ENCODE measurements at regions not wholly inside any gene's neighbourhood (a gene's known extent, or its start where the extent isn't known, plus 50 kb on each side); places are given as distances from the start of the nearest gene placed in this dataset.

DNA sequence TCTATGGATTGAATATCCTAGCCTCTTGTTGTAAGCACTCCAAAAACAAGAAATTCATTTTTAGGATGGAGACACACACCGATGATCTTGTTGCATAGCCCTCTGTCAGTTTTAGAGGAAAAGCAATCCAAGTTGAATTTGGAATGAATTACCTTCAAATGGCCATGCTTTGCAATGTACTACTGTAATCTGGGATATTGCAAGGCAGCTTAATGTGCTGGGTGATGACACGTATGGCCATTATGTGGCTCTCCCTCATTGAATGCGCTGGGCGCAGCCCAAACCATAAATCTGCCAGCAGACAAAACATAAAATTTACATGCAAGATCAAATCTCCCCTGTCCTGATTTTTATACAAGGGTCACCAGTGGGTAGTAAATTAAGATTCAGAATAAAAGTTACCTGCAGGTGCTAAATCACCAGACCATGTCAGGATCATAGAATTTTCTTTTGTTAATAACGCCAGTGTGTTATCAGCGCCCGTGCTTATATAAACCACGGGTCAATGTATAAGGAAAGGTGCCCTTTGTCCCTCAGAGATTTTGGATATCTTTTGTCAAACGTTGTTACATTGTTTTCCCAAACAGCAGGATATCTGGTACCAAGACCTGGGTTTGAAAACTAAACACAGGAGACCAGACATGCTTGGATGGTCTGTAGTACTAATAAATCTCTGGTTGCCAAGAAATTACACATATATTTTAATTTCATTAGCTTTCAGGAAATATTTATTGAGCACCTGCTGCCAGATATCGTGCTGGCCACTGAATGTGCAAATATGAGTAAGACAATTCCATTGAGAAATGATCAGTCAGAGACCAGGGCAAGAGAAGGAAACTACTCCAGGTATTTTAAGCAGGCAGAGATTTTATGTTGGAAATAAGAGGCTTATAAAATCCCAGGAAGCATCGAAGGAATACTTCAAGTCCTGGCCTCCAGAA, 237.1 kb downstream of the EBLN2 start:
- DNase-seq: no peak

DNA sequence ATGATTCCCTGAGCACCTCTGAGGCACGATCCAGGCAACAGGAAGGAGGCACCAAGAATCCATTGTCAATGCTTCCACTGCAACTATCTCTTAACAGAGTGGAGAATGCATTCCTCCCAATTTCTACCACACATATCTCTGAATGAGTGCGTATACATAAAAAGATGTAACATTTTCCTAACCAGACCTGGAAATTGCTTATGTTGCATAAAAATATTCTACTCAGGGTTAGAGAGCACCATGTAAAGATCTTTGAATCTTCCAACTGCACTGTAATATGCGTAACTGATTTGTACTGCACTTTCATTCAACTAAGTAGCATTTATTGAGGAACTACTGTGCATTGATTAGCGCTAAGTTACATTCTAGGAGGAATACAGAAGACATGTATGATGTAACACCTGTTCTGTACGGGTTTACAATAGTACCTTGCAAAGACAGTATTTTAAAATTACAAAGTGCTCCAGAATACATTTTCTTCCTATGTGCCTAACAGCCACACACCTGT, 237.8 kb downstream of the EBLN2 start:
- DNase-seq: no peak

DNA sequence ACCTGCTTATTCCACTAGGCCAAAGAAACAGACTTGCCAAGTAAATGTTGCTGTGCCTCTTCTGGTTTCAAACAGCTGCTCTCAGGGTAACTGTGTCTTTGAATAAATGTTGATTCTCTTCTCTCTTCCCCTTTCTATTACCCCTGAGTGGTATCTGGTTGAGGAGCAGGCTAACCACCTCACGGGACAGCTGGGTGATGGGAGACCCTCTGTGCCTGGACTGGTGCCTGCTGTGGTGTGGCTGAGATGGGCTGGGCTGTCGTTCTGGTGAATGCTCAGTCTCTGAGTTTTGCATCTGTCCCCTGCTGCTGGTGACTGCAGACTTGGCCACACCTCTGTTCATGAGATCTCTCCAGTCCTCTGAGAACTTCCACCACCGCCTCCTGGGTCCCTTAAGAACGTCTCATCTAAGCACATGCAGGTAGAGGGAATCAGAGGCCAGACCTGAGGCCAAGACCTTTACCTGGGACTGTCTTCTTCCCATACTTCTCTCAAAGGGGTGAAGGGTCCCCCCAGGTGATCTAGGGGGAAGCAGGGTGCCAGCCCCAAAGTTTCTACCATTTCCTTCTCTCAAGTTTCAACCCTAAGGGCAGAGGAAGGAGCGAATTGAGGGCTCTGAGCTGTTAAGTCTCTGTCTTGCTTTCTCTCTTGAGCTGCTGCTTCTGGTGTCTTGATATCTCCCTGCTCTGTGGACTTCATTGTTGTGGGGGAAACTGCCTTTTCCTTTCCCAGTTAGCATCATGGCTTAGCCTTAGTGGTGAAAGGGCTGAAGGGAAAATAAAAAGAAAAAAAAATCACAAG, 252.9 kb downstream of the EBLN2 start:
- no peak for DNase-seq

DNA sequence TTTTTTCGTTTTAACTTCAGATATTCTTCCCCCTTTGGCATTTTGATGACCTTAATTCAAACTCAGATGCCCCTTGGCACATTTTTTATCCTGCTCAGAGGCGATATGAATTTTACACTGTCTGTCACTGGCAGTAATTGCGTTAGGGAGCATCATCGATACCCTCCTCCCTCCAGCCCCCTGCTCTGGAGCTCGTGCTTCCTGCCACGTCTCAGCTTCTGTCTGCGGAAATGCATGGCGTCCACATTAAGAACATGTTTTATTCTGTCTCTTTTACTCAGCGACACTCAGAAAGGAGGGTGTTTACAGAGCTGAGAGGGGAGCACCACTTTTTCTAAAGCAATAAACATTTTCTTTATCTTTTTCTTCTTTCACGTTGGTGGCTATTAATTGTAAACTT, 254.2 kb downstream of the EBLN2 start:
- no peak for DNase-seq

DNA sequence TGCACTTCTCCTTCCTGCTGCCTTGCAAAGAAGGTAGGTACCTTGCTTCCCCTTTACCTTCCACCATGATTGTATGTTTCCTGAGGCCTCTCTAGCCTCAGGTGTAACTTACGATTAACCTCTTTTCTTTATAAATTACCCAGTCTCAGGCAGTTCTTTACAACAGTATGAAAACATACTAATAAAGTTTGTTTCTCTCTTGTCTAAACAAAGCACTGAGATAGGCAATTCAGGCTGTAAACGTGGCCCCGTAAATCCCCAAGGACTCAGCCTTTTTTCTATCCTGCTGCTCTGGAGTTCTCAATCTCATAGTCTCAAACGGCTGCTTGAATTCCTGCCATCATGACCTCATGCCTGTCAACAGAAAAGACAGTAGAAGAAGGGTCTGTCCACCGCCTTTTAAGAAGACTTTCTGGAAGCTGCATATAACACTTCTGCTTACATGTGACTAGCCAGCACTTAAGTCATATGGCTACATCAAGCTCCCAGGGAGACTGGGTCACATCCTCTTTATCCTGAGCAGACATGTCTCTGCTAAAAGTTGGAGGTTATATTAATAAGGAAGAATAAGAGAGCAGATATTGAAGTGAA, 257.8 kb downstream of the EBLN2 start:
- no peak for DNase-seq

DNA sequence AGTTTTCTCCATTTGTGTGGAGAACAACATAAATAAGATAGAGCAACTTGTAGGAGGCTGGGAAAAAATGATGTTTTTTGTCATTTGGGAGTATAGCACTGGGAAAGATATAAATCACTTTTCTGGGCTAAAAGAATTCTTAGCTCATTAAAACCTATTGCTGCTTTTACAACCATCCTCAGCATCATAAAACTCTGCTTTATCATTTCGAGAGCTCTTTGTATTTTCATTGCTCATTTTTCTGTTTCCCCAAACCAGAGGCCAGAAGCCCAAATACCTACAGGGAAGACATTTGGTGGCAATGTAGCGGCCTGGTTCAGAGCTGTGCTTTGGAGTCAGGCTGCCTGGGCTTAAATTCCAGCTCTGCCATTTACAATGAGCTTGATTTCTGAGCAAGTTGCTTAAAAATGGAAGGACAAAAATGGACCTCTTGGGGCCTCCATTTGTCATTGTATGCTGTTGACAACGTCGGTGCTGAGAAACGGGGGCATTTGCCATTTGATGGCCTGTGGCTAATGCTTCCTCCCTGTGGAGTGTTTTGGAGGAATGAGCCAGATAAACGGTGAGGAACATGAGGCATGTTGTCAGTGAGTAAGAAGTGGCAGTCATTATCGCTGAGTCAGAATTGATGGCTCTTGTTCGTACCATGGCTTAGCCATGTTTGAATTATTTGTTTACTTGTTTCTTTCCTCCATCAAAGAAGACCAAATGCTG, 260.0 kb downstream of the EBLN2 start:
- no peak for DNase-seq

DNA sequence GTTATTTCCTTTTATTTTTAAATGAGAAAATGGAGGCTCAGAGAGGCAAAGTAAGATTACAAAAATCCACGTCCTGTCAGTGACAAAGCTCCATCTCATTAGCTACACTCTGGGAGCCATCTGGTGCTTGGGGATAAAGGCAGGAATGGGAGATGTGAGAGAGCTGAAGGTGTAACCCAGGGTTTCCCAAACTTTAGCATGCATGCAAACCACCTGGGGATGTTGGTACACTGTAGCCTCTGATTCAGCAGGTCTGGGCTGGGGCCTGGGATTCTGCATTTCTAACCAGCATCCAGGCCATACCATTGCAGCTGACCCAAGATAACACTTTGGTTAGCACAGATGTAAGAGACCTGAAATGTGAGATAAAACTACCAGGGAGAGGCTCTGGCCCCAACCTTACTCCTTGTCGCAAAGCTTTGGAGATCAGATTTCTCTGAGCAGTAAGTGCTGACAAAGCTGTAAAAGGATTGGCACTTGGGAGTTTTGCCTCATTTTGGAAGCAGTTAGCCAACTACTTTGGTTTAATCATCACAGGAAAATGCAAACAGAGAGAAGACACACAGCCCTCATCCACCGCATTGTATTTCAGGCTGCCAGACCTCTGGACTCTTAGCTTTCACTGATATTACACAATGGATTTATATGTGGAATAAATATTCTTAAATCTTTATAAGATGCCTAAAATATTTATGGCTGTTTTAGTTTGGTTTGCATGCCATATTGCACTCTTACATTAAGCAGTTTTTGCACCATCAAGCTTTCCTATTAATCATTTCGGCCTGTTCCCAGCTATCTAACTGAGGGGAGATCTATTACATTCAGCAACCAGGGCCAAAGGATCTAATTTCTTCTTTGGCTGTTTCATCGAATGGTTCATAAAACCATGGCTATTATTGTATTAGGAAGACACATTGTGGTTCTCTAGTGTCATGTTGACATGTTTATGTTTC, 263.0 kb downstream of the EBLN2 start:
- no peak for DNase-seq

DNA sequence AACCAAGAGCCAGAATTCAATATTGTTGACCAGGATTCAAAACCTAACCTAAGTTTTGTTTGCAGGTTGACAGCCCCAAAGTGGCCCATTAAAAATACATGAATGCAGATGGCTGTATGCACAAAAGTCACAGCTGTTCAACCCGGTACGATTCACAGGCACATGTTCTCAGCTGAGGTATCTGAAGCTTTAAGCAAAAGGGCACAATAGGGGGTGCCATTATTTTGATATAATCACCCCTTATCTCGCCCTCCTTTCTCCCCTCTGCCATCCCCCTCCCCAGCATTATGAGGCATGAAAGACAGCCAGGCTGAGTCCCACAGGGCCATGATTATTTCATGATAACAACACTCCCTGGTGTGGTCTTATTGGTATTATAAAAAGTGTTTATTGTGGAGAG, 264.9 kb downstream of the EBLN2 start:
- DNase-seq: no peak

DNA sequence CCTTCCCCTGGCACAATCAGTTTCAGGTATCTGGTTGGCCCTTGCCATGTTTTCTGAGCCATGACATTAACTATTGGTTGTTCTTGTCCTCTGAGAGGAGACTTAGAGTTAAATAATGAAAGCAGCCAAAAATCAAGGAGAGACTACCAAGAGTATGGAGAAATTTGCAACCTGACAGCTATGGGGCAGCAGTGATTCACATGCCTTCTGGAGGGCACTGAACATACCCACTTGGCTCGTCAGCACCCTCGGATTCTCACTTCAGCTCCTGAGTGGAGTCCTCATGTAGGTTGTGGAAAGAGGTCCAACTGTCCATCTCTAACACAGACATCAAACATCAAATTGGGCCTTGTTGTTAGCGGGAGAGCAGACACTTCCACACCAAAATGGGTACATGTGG, 265.6 kb downstream of the EBLN2 start:
- no peak for DNase-seq
